ENCODE measurements at regions not wholly inside any gene's neighbourhood (a gene's known extent, or its start where the extent isn't known, plus 50 kb on each side); places are given as distances from the start of the nearest gene placed in this dataset.

- DNase-seq (ENCODE audit: low spot score in 2 of 2), result no peak
- no peaks in the 10 kb centered on the region for H3K4me1 ChIP-seq
- in situ Hi-C loops (cut with MboI; ENCODE audit: low sequenced_read_pairs), result no loop called here
- H3K4me3 ChIP-seq, result no peak overlapping the region
- H3K9me3 ChIP-seq, result no peaks in the 10 kb centered on the region
- no peaks in the 10 kb centered on the region for H3K27me3 ChIP-seq (ENCODE audit: low read depth)
- no peaks in the 10 kb centered on the region for H3K36me3 ChIP-seq (replicated peaks)
These were observed 250.9 kb upstream of the FMN2 start for GRCh38 chr1:239840790-239841189.

- no peak overlapping the region for H3K4me3 ChIP-seq
- H3K27me3 ChIP-seq (ENCODE audit: low read depth), result no peaks in the 10 kb centered on the region
- no peak for DNase-seq (ENCODE audit: low spot score in 2 of 2)
- H3K4me1 ChIP-seq, result no peaks in the 10 kb centered on the region
- H3K9me3 ChIP-seq, result no peaks in the 10 kb centered on the region
- no peaks in the 10 kb centered on the region for H3K36me3 ChIP-seq (replicated peaks)
- in situ Hi-C loops (cut with MboI; ENCODE audit: low sequenced_read_pairs), result no loop called here
These were observed 250.1 kb upstream of the FMN2 start for GRCh38 chr1:239841631-239842030.

- no peaks in the 10 kb centered on the region for H3K9me3 ChIP-seq
- H3K36me3 ChIP-seq (replicated peaks), result no peaks in the 10 kb centered on the region
- H3K27me3 ChIP-seq (ENCODE audit: low read depth), result no peaks in the 10 kb centered on the region
- H3K4me1 ChIP-seq, result no peaks in the 10 kb centered on the region
- no peak overlapping the region for H3K4me3 ChIP-seq
- DNase-seq (ENCODE audit: low spot score in 2 of 2), result no peak
- in situ Hi-C loops (cut with MboI; ENCODE audit: low sequenced_read_pairs), result no loop called here
These were observed 248.1 kb upstream of the FMN2 start for GRCh38 chr1:239843541-239843940.

GRCh38 chr1:239844833-239845232, 246.8 kb upstream of the FMN2 start:
- Histone ChIP-seq H3K9me3 (no peaks in the 10 kb centered on the region), H3K4me1 (no peaks in the 10 kb centered on the region), H3K27me3 (ENCODE audit: low read depth) (no peaks in the 10 kb centered on the region), H3K36me3 (replicated peaks) (no peaks in the 10 kb centered on the region), H3K4me3 (no peak overlapping the region)
- DNase-seq (ENCODE audit: low spot score in 2 of 2), result no peak
- in situ Hi-C loops (cut with MboI; ENCODE audit: low sequenced_read_pairs), result no loop called here

- in situ Hi-C loops (cut with MboI; ENCODE audit: low sequenced_read_pairs), result no loop called here
- peak in 1 of 2 experiments; percentile 4 for DNase-seq (ENCODE audit: low spot score in 2 of 2)
- H3K36me3 ChIP-seq (replicated peaks), result no peaks in the 10 kb centered on the region
- no peaks in the 10 kb centered on the region for H3K9me3 ChIP-seq
- H3K27me3 ChIP-seq (ENCODE audit: low read depth), result no peaks in the 10 kb centered on the region
- no peak overlapping the region for H3K4me3 ChIP-seq
- H3K4me1 ChIP-seq, result peaks cover 5% of the 10 kb centered on the region
These were observed 236.8 kb upstream of the FMN2 start for GRCh38 chr1:239854922-239855321.

GRCh38 chr1:239856067-239856466, 235.6 kb upstream of the FMN2 start:
- H3K9me3 ChIP-seq, result no peaks in the 10 kb centered on the region
- H3K4me1 ChIP-seq, result peaks cover 5% of the 10 kb centered on the region
- in situ Hi-C loops (cut with MboI; ENCODE audit: low sequenced_read_pairs), result no loop called here
- DNase-seq (ENCODE audit: low spot score in 2 of 2), result no peak
- H3K27me3 ChIP-seq (ENCODE audit: low read depth), result no peaks in the 10 kb centered on the region
- H3K4me3 ChIP-seq, result no peak overlapping the region
- H3K36me3 ChIP-seq (replicated peaks), result no peaks in the 10 kb centered on the region

- no peaks in the 10 kb centered on the region for H3K9me3 ChIP-seq
- no peak for DNase-seq (ENCODE audit: low spot score in 2 of 2)
- no peak overlapping the region for H3K4me3 ChIP-seq
- in situ Hi-C loops (cut with MboI; ENCODE audit: low sequenced_read_pairs), result no loop called here
- no peaks in the 10 kb centered on the region for H3K36me3 ChIP-seq (replicated peaks)
- no peaks in the 10 kb centered on the region for H3K27me3 ChIP-seq (ENCODE audit: low read depth)
- H3K4me1 ChIP-seq, result peaks cover 5% of the 10 kb centered on the region
These were observed 234.8 kb upstream of the FMN2 start for GRCh38 chr1:239856924-239857323.

- in situ Hi-C loops (cut with MboI; ENCODE audit: low sequenced_read_pairs), result no loop called here
- no peaks in the 10 kb centered on the region for H3K36me3 ChIP-seq (replicated peaks)
- no peaks in the 10 kb centered on the region for H3K9me3 ChIP-seq
- no peaks in the 10 kb centered on the region for H3K27me3 ChIP-seq (ENCODE audit: low read depth)
- no peak overlapping the region for H3K4me3 ChIP-seq
- peak; percentile 19 to 20 for DNase-seq (ENCODE audit: low spot score in 2 of 2)
- peaks cover 5% of the 10 kb centered on the region for H3K4me1 ChIP-seq
These were observed 233.6 kb upstream of the FMN2 start for GRCh38 chr1:239858057-239858456.

GRCh38 chr1:239858529-239858928, 233.2 kb upstream of the FMN2 start:
- H3K9me3 ChIP-seq, result no peaks in the 10 kb centered on the region
- no peaks in the 10 kb centered on the region for H3K36me3 ChIP-seq (replicated peaks)
- H3K4me3 ChIP-seq, result no peak overlapping the region
- in situ Hi-C loops (cut with MboI; ENCODE audit: low sequenced_read_pairs), result no loop called here
- peaks cover 5% of the 10 kb centered on the region for H3K4me1 ChIP-seq
- H3K27me3 ChIP-seq (ENCODE audit: low read depth), result no peaks in the 10 kb centered on the region
- DNase-seq (ENCODE audit: low spot score in 2 of 2), result no peak

GRCh38 chr1:239861985-239862384, 229.7 kb upstream of the FMN2 start:
- DNase-seq (ENCODE audit: low spot score in 2 of 2), result no peak
- no peak overlapping the region for H3K4me3 ChIP-seq
- H3K36me3 ChIP-seq (replicated peaks), result no peaks in the 10 kb centered on the region
- no peaks in the 10 kb centered on the region for H3K9me3 ChIP-seq
- in situ Hi-C loops (cut with MboI; ENCODE audit: low sequenced_read_pairs), result no loop called here
- peaks cover 5% of the 10 kb centered on the region; the same call in 1 of the 2 replicates for H3K4me1 ChIP-seq
- H3K27me3 ChIP-seq (ENCODE audit: low read depth), result no peaks in the 10 kb centered on the region

GRCh38 chr1:239868058-239868832, 223.4 kb upstream of the FMN2 start:
- H3K9me3 ChIP-seq, result no peaks in the 10 kb centered on the region
- no peaks in the 10 kb centered on the region for H3K27me3 ChIP-seq (ENCODE audit: low read depth)
- no peak for DNase-seq (ENCODE audit: low spot score in 2 of 2)
- in situ Hi-C loops (cut with MboI; ENCODE audit: low sequenced_read_pairs), result no loop called here
- no peak overlapping the region for H3K4me3 ChIP-seq
- H3K4me1 ChIP-seq, result no peaks in the 10 kb centered on the region
- H3K36me3 ChIP-seq (replicated peaks), result no peaks in the 10 kb centered on the region

- in situ Hi-C loops (cut with MboI; ENCODE audit: low sequenced_read_pairs), result no loop called here
- no peaks in the 10 kb centered on the region for H3K27me3 ChIP-seq (ENCODE audit: low read depth)
- no peaks in the 10 kb centered on the region for H3K36me3 ChIP-seq (replicated peaks)
- H3K4me3 ChIP-seq, result no peak overlapping the region
- no peak for DNase-seq (ENCODE audit: low spot score in 2 of 2)
- no peaks in the 10 kb centered on the region for H3K9me3 ChIP-seq
- H3K4me1 ChIP-seq, result no peaks in the 10 kb centered on the region
These were observed 221.5 kb upstream of the FMN2 start for GRCh38 chr1:239870194-239870593.

- in situ Hi-C loops (cut with MboI; ENCODE audit: low sequenced_read_pairs), result no loop called here
- Histone ChIP-seq H3K27me3 (ENCODE audit: low read depth) (no peaks in the 10 kb centered on the region), H3K9me3 (no peaks in the 10 kb centered on the region), H3K36me3 (replicated peaks) (no peaks in the 10 kb centered on the region), H3K4me3 (no peak overlapping the region), H3K4me1 (no peaks in the 10 kb centered on the region)
- no peak for DNase-seq (ENCODE audit: low spot score in 2 of 2)
These were observed 219.1 kb upstream of the FMN2 start for GRCh38 chr1:239872626-239873025.

GRCh38 chr1:239874831-239875230, 216.9 kb upstream of the FMN2 start:
- H3K4me1 ChIP-seq, result no peaks in the 10 kb centered on the region
- H3K4me3 ChIP-seq, result no peak overlapping the region
- no peaks in the 10 kb centered on the region for H3K27me3 ChIP-seq (ENCODE audit: low read depth)
- in situ Hi-C loops (cut with MboI; ENCODE audit: low sequenced_read_pairs), result loop anchor here (25.0 kb wide), 1 partner anchor 463 kb away; no protein-coding TSS in a partner anchor
- DNase-seq (ENCODE audit: low spot score in 2 of 2), result no peak
- no peaks in the 10 kb centered on the region for H3K36me3 ChIP-seq (replicated peaks)
- H3K9me3 ChIP-seq, result no peaks in the 10 kb centered on the region
